Epithelial cell of esophagus (primary cell): ENCODE measurements at regions not wholly inside any gene's neighbourhood (a gene's known extent, or its start where the extent isn't known, plus 50 kb on each side); places are given as distances from the start of the nearest gene placed in this dataset.

ENCODE experiments used
- DNase-seq: peaks from one replicate; pipeline ENCODE4 v3.0.0; 2010; ENCODE audit warnings: low read depth
- H3K4me3 ChIP-seq: 2 replicates; pipeline ENCODE4 v1.5.1; 2011; ENCODE audit warnings: mild to moderate bottlenecking, low read length, control low read depth
- CTCF ChIP-seq: IDR thresholded peaks from 2 replicates; pipeline ENCODE4 v1.5.1; 2011; ENCODE audit warnings: low read depth, mild to moderate bottlenecking, low read length, control low read depth, inconsistent platforms; ENCODE audit not compliant: insufficient read depth; ENCODE audit errors: missing control alignments

- no peak for DNase-seq
- no peak for TF ChIP-seq CTCF
- no peak overlapping the region for H3K4me3 ChIP-seq
Measured at GRCh38 chr4:35820003-35820402, 424.3 kb downstream of the ARAP2 start.

DNA sequence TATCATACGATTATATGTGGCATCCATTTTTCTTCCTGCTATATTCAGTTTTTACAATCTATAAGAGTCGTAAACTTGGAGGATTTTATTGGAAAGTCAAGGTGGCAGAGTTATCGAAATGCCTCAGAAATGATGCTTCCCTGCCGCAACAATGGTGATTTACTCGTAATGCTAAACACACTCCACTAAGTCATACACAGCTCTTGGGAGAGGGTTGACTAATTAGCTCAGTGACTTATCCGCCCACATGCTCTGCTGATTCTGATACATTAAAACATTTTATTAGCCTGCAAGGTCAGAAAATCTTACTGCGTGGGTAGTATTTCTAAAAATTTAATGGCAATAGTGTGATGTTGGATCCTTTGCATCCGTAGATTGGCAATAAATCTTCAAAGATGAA lies 420.1 kb downstream of the ARAP2 start:
- no peak for DNase-seq
- no peak overlapping the region for H3K4me3 ChIP-seq
- TF ChIP-seq CTCF = no peak

DNA sequence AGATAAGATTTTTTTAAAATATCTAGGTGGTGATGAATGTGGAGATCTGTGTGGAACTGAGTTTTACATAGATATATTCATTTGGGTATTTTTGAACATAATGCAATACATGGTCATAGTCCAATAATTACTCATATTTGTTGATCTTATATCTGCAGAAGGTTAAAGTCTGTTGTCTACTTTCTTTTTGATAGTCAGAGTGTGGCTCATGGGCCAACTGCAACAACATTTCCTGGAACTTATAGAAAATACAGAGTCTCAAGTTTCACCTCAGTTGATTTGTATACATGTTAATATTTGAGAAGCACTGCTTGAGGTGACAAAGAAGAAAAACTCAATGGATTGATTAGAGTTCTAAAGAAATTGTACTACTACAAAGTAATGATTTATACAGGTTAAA lies 408.4 kb downstream of the ARAP2 start:
- peak; percentile 9 for DNase-seq
- H3K4me3 ChIP-seq = no peak overlapping the region
- TF ChIP-seq CTCF = no peak

GRCh38 chr4:35836596-35836995 lies 407.7 kb downstream of the ARAP2 start:
- no peak for TF ChIP-seq CTCF
- H3K4me3 ChIP-seq = no peak overlapping the region
- DNase-seq = peak; percentile 64

GRCh38 chr4:35867057-35867456 lies 377.3 kb downstream of the ARAP2 start:
- no peak overlapping the region for H3K4me3 ChIP-seq
- DNase-seq = no peak
- peak; percentile 11 for TF ChIP-seq CTCF

DNA sequence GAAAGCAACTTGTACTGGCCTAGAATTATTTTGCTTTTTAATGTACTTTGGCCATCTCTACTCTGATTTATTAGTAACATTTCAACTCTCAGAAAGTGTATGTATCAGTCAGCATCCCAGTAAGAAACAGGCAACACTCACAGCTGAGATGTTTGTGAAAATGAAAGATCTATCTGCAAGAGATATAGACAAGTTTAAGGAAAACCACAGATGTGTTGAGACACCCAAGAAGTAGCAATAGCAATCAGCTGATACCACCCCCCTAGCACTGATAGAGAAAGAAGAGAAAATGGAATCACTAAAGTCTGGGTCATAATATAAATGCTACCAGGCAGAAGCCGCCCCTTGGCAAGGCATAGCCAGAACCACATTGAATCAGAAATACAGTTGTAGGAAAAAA lies 372.0 kb downstream of the ARAP2 start:
- no peak for TF ChIP-seq CTCF
- no peak for DNase-seq
- no peak overlapping the region for H3K4me3 ChIP-seq

- no peak overlapping the region for H3K4me3 ChIP-seq
- DNase-seq = peak; percentile 1
- no peak for TF ChIP-seq CTCF
Measured at GRCh38 chr4:35879479-35879878, 364.8 kb downstream of the ARAP2 start.
